HG02981 (cell line): ENCODE measurements at regions not wholly inside any gene's neighbourhood (a gene's known extent, or its start where the extent isn't known, plus 50 kb on each side); places are given as distances from the start of the nearest gene placed in this dataset.

Experiments used
- ATAC-seq: cut with Tn5 transposase; IDR thresholded peaks from one replicate; pipeline ENCODE4 v1.9.1; 2021; ENCODE audit warnings: mild to moderate bottlenecking, moderate library complexity; ENCODE audit not compliant: unreplicated experiment

- no peak for ATAC-seq
These were observed 258.3 kb upstream of the TCF21 start for GRCh38 chr6:133630651-133631050.

GRCh38 chr6:133631421-133631820 is 257.5 kb upstream of the TCF21 start:
- no peak for ATAC-seq

GRCh38 chr6:133632206-133632605 is 256.7 kb upstream of the TCF21 start:
- no peak for ATAC-seq

DNA sequence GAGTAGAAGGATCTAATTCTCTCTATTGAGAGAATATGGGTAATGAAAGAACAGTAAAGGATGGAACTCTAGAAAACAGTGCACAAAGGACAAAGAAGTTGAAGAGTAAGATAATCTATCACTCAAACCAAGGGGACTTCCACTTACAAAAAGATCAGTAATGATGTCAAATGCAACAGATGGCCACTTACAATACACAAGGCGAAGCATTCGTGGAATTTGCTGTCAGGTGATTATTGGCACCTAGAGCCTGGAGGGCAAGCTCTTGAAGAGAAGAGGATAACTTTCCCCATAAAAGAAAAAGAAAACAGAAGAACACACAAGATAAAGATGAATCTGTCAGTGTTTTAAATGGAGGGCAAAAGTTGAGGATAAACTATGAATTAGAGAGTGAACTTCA is 256.0 kb upstream of the TCF21 start:
- ATAC-seq = no peak

GRCh38 chr6:133634474-133634873 is 254.4 kb upstream of the TCF21 start:
- ATAC-seq = no peak

DNA sequence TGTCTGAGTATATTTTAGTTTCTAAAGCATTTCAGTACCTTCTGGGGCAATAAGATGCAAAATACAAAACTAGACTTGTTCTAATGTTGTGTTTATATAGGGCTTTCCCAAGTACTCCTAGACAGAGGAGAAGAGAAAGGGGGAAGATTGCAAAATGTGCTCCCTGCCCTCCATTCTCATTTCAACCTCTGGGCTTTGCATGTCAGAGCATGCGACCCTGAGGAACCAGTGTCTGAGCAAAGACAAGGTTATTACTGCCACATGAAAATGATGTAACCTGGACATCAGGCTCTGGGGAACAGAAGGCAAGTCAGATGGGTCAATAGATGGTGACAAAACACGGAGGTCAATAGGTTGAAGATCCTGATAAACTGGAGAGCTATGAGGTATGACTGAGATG is 253.5 kb upstream of the TCF21 start:
- no peak for ATAC-seq

- ATAC-seq = no peak
These were observed 251.5 kb upstream of the TCF21 start for GRCh38 chr6:133637436-133637835.

- ATAC-seq = no peak
These were observed 251.0 kb upstream of the TCF21 start for GRCh38 chr6:133637874-133638273.

GRCh38 chr6:133641104-133641503 is 247.8 kb upstream of the TCF21 start:
- no peak for ATAC-seq

- ATAC-seq = no peak
These were observed 244.4 kb upstream of the TCF21 start for GRCh38 chr6:133644548-133644891.

DNA sequence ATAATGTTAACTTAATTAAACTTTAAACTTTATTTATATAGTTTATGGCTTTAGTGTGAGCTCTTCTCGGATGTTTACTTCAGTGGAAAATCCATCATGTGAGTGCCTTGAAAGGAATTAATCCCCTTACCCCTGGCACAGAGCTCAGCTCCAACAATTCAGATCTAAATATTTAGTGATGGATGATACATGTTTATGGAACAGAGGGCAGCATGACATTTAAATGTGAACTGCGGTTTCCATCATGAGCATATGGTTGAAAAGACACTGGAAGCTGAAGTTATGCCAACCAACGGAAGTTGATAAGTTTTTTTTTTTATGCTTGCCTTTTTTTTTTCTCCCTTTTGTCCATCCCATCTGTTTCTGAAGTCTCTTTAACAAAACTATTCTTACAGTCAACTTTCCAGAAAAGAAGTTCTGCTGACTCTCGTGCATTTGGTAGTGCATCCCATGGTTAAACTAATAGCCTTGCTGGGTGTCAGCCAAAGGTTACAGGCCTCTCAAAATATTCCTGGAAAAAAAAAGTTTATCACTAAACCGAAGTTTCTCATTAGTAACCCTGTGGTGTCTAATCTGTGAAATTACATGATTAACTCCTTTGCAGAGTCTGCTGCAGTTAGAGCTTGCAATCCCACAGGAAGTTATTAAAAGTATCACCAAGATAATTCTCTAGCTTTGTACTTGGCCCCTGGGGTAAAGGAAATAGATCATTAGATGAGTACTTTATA is 243.9 kb upstream of the TCF21 start:
- no peak for ATAC-seq

DNA sequence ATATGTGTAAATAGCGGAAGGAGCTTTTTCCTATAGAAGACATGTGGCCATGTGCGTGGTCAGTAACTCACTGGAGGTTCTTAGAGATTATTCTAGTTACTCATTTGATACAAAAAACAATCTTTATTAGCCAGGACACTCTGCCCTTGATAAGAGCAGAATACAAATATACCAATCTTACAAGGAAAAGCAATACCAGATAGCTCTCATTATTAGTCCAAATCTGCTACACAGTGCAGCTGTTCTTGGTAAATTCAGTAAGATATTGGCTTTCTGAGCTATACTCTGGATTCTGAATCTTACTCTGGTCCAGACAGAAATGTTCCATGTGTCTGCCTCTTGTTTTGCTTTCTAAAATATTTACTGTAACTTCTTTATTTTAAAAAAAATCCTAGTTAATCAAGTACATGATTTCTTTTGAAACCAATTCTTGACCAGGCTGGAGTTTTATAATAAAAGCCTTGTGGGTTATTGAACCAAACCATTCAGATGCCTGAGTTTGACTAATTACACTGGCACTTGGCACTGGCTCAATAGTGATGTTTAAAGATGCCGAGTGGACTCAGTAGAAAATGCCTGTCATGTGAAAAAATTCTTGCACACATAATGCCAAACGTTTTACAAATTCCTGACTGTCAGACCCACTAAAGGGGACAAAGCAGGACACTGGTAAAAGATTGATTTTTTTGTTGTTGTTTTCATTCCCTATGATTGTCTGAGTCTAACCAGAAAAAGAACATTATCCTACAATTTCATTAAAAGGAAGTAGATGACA is 242.8 kb upstream of the TCF21 start:
- ATAC-seq = no peak

DNA sequence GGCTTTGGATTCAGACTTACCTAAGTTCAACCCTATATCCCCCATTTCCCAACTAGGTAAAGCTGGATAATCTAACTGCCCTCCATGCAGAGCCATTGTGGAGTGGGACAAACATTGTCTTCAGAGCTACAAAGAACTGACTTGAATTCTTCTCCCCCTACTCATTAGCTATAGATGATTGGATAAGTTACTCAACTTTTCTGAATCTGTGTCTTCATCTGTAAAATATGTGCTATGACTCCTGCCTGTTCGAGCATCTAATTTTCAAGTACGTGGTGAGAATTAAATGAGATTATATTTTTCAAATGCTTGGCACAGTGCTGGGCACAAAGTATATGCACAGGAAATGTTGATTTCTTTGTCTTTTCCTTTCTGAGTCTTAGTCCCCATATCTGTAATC is 240.3 kb upstream of the TCF21 start:
- no peak for ATAC-seq

GRCh38 chr6:133671376-133671775 is 217.5 kb upstream of the TCF21 start:
- no peak for ATAC-seq

DNA sequence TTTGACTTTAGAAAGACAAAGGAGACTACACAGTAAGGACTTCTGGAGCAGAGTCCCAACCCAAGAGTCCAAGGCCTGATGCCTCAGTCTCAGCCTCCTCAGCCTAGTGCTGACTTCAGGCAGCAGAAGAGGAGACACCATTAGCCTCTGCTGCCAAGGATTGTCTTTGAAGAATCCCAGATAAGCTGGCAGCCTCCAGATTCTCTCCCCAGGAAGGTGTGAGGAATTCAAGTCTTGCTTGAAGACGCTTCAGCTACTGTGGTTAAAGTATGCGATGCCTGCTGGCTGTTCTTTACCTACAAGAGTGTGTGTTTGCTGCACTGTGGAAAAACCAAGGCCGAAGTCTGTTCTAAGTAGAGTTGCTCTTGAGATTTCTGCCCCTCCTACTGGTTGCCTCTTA is 215.9 kb upstream of the TCF21 start:
- ATAC-seq = no peak

- ATAC-seq = no peak
These were observed 214.3 kb upstream of the TCF21 start for GRCh38 chr6:133674661-133675060.

- ATAC-seq = no peak
These were observed 207.9 kb upstream of the TCF21 start for GRCh38 chr6:133680994-133681393.

GRCh38 chr6:133681891-133682290 is 207.0 kb upstream of the TCF21 start:
- no peak for ATAC-seq

- ATAC-seq = no peak
These were observed 206.2 kb upstream of the TCF21 start for GRCh38 chr6:133682506-133683307.

GRCh38 chr6:133683308-133683580 is 205.7 kb upstream of the TCF21 start:
- no peak for ATAC-seq

- no peak for ATAC-seq
These were observed 205.3 kb upstream of the TCF21 start for GRCh38 chr6:133683606-133684005.
